ENCODE measurements at regions not wholly inside any gene's neighbourhood (a gene's known extent, or its start where the extent isn't known, plus 50 kb on each side); places are given as distances from the start of the nearest gene placed in this dataset.
"Not testable (repeated sequence)": the region's sequence is repeated elsewhere in the genome, so short reads cannot be mapped to it uniquely, and the experiment has no call there.

- DNase-seq (ENCODE audit: low spot score), result no peak
Observed at GRCh38 chr10:36556468-36556867, 568.9 kb upstream of the ANKRD30A start.

- no peak for DNase-seq (ENCODE audit: low spot score)
Observed at GRCh38 chr10:36555036-36555435, 570.4 kb upstream of the ANKRD30A start.

- DNase-seq (ENCODE audit: low spot score), result no peak
Observed at GRCh38 chr10:36547965-36548364, 577.4 kb upstream of the ANKRD30A start.

GRCh38 chr10:36542493-36542892 lies 582.9 kb upstream of the ANKRD30A start:
- no peak for DNase-seq (ENCODE audit: low spot score)

- DNase-seq (ENCODE audit: low spot score), result no peak
Observed at GRCh38 chr10:36540611-36541010, 584.8 kb upstream of the ANKRD30A start.

- DNase-seq (ENCODE audit: low spot score), result no peak
Observed at GRCh38 chr10:36538953-36539586, 586.3 kb upstream of the ANKRD30A start.

GRCh38 chr10:36534471-36535002 lies 590.9 kb upstream of the ANKRD30A start:
- DNase-seq (ENCODE audit: low spot score), result no peak

GRCh38 chr10:36533861-36534260 lies 591.5 kb upstream of the ANKRD30A start:
- no peak for DNase-seq (ENCODE audit: low spot score)

GRCh38 chr10:36533316-36533715 lies 592.1 kb upstream of the ANKRD30A start:
- no peak for DNase-seq (ENCODE audit: low spot score)

- DNase-seq (ENCODE audit: low spot score), result no peak
Observed at GRCh38 chr10:36531621-36532020, 593.8 kb upstream of the ANKRD30A start.

GRCh38 chr10:36526033-36526432 lies 599.4 kb upstream of the ANKRD30A start:
- DNase-seq (ENCODE audit: low spot score), result no peak

GRCh38 chr10:36524126-36524525 lies 601.3 kb upstream of the ANKRD30A start:
- DNase-seq (ENCODE audit: low spot score), result not testable (repeated sequence)

- no peak for DNase-seq (ENCODE audit: low spot score)
Observed at GRCh38 chr10:36519909-36520308, 605.5 kb upstream of the ANKRD30A start.

- DNase-seq (ENCODE audit: low spot score), result no peak
Observed at GRCh38 chr10:36516281-36516680, 609.1 kb upstream of the ANKRD30A start.

- DNase-seq (ENCODE audit: low spot score), result no peak
Observed at GRCh38 chr10:36515319-36515718, 610.1 kb upstream of the ANKRD30A start.

GRCh38 chr10:36507715-36508114 lies 617.7 kb upstream of the ANKRD30A start:
- no peak for DNase-seq (ENCODE audit: low spot score)

- no peak for DNase-seq (ENCODE audit: low spot score)
Observed at GRCh38 chr10:36506697-36507496, 618.5 kb upstream of the ANKRD30A start.

GRCh38 chr10:36506261-36506660 lies 619.1 kb upstream of the ANKRD30A start:
- no peak for DNase-seq (ENCODE audit: low spot score)

GRCh38 chr10:36504758-36505157 lies 620.6 kb upstream of the ANKRD30A start:
- no peak for DNase-seq (ENCODE audit: low spot score)

GRCh38 chr10:36500266-36500665 lies 625.1 kb upstream of the ANKRD30A start:
- DNase-seq (ENCODE audit: low spot score), result no peak

- DNase-seq (ENCODE audit: low spot score), result no peak
Observed at GRCh38 chr10:36499693-36500092, 625.7 kb upstream of the ANKRD30A start.

GRCh38 chr10:36496758-36497157 lies 628.6 kb upstream of the ANKRD30A start:
- DNase-seq (ENCODE audit: low spot score), result no peak

- DNase-seq (ENCODE audit: low spot score), result no peak
Observed at GRCh38 chr10:36494371-36494770, 631.0 kb upstream of the ANKRD30A start.
